ENCODE measurements at regions not wholly inside any gene's neighbourhood (a gene's known extent, or its start where the extent isn't known, plus 50 kb on each side); places are given as distances from the start of the nearest gene placed in this dataset.
"Not testable (repeated sequence)": the region's sequence is repeated elsewhere in the genome, so short reads cannot be mapped to it uniquely, and the experiment has no call there.

DNA sequence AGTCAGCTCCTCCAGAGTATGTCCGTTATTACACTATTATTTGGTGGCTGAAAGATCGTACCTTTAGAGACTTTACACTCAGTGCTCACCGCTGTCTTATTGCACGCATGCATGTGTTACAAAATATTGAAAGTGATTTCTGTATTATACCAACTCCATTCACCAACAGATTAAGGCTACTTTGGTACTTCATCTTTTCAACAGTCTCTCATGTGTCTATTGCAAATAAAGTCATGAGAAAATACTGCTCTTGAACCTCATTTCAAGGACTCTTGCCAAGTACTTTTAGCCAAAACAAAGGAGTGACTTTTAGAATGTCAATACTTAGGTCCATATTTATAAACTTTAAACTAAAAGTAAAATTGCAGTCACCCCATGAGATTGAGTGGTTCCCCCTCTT, 503.6 kb downstream of the TMEM121 start:
- Histone ChIP-seq H3K4me1 (ENCODE audit: control insufficient read depth in 1 of 2, insufficient read depth in 2 of 2, low read length in 2 of 2) (no peaks in the 10 kb centered on the region), H3K4me3 (ENCODE audit: low read depth in 1 of 2, low read length in 2 of 2) (no peak overlapping the region), H3K36me3 (ENCODE audit: control insufficient read depth in 1 of 2, insufficient read depth in 2 of 2, low read length in 2 of 2) (no peaks in the 10 kb centered on the region), H3K9me3 (ENCODE audit: control insufficient read depth in 1 of 2, low read length in 2 of 2) (no peaks in the 10 kb centered on the region), H3K27me3 (ENCODE audit: low read depth, low read length) (no peaks in the 10 kb centered on the region), H3K27ac (ENCODE audit: low read length) (no peak overlapping the region)

DNA sequence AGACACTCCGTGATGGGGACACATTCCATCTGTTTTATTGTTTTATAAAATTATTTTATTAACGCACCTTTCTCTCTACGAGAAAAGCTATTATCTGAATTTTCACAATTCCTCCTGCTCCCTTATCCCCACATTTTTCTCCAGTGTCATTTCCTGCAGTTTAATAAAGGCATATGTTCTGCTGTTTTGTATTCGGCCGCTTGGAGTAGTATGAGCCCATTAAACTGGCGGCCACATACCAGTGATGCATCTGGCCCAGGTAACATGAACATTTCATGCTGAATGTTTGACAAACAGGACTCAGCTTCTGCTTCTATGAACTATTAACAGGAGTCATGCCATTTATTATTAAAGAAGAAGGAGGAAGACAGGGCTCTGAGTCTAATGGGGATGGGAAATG, 511.0 kb downstream of the TMEM121 start:
- Histone ChIP-seq H3K27me3 (ENCODE audit: low read depth, low read length) (no peaks in the 10 kb centered on the region), H3K4me1 (ENCODE audit: control insufficient read depth in 1 of 2, insufficient read depth in 2 of 2, low read length in 2 of 2) (no peaks in the 10 kb centered on the region), H3K36me3 (ENCODE audit: control insufficient read depth in 1 of 2, insufficient read depth in 2 of 2, low read length in 2 of 2) (no peaks in the 10 kb centered on the region), H3K4me3 (ENCODE audit: low read depth in 1 of 2, low read length in 2 of 2) (no peak overlapping the region), H3K9me3 (ENCODE audit: control insufficient read depth in 1 of 2, low read length in 2 of 2) (no peaks in the 10 kb centered on the region), H3K27ac (ENCODE audit: low read length) (no peak overlapping the region)

DNA sequence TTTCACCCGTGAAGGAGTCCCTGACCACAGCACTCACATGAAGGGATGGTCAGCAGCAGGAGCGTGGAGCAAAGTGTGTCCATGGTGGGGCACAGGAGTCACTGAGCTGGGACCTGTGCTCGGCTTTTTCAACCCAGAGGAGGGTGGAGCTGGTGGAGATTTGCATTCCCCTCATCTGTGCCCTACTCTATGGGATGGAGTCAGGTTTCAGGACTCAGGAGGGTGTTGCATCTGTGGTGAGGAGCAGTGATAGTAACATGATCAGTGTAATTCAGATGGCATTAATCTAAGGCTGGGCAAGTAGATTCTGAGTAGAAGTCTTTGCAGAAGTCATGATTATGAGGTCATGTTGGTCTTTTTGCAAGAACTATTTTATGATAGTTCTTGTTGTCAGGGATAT, 511.9 kb downstream of the TMEM121 start:
- Histone ChIP-seq H3K27me3 (ENCODE audit: low read depth, low read length) (no peaks in the 10 kb centered on the region), H3K27ac (ENCODE audit: low read length) (no peak overlapping the region), H3K4me1 (ENCODE audit: control insufficient read depth in 1 of 2, insufficient read depth in 2 of 2, low read length in 2 of 2) (no peaks in the 10 kb centered on the region), H3K9me3 (ENCODE audit: control insufficient read depth in 1 of 2, low read length in 2 of 2) (no peaks in the 10 kb centered on the region), H3K4me3 (ENCODE audit: low read depth in 1 of 2, low read length in 2 of 2) (no peak overlapping the region), H3K36me3 (ENCODE audit: control insufficient read depth in 1 of 2, insufficient read depth in 2 of 2, low read length in 2 of 2) (no peaks in the 10 kb centered on the region)

DNA sequence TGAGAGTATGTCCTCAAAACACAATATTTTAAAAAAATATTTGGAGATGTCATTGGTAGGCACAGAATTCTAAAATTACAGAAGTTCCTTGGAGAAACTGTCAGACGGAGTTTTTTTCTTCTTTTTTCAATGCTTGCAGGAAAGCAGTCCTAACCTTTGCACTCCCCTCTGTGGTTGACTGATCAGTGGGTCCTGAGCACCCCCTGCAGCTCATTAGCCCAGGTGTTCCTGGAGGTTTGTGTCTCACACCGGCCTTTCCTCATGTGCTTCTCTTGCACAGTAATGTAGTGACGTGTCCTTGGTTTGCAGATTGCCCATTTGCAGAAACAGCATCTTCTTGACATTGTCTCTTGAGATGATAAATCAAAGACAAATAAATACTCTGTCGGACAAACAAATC, 513.0 kb downstream of the TMEM121 start:
- Histone ChIP-seq H3K27ac (ENCODE audit: low read length) (no peak overlapping the region), H3K4me1 (ENCODE audit: control insufficient read depth in 1 of 2, insufficient read depth in 2 of 2, low read length in 2 of 2) (no peaks in the 10 kb centered on the region), H3K4me3 (ENCODE audit: low read depth in 1 of 2, low read length in 2 of 2) (no peak overlapping the region), H3K36me3 (ENCODE audit: control insufficient read depth in 1 of 2, insufficient read depth in 2 of 2, low read length in 2 of 2) (no peaks in the 10 kb centered on the region), H3K27me3 (ENCODE audit: low read depth, low read length) (no peaks in the 10 kb centered on the region), H3K9me3 (ENCODE audit: control insufficient read depth in 1 of 2, low read length in 2 of 2) (no peaks in the 10 kb centered on the region)

DNA sequence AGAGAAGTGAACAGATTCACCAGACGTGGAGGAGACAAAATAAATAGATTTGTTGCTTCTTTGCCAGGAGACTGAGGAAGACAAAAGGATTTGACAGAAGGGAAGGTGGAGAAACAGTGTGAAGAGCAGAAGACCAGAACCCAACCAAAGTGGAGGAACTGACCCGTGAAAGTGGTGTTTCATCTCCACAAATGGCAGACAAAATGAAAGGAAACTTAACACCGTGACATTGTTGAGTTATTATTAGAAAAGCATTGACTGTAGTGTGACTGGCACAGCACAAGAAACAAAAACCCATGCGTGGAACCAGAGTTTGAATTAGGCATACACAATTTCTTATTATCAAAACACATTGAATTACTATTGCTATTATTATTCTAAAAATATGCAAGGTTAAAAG, 518.1 kb downstream of the TMEM121 start:
- peaks cover 3% of the 10 kb centered on the region for H3K27me3 ChIP-seq (ENCODE audit: low read depth, low read length)
- H3K4me3 ChIP-seq (ENCODE audit: low read depth in 1 of 2, low read length in 2 of 2): no peak overlapping the region
- H3K27ac ChIP-seq (ENCODE audit: low read length): no peak overlapping the region
- no peaks in the 10 kb centered on the region for H3K36me3 ChIP-seq (ENCODE audit: control insufficient read depth in 1 of 2, insufficient read depth in 2 of 2, low read length in 2 of 2)
- no peaks in the 10 kb centered on the region for H3K4me1 ChIP-seq (ENCODE audit: control insufficient read depth in 1 of 2, insufficient read depth in 2 of 2, low read length in 2 of 2)
- no peaks in the 10 kb centered on the region for H3K9me3 ChIP-seq (ENCODE audit: control insufficient read depth in 1 of 2, low read length in 2 of 2)

DNA sequence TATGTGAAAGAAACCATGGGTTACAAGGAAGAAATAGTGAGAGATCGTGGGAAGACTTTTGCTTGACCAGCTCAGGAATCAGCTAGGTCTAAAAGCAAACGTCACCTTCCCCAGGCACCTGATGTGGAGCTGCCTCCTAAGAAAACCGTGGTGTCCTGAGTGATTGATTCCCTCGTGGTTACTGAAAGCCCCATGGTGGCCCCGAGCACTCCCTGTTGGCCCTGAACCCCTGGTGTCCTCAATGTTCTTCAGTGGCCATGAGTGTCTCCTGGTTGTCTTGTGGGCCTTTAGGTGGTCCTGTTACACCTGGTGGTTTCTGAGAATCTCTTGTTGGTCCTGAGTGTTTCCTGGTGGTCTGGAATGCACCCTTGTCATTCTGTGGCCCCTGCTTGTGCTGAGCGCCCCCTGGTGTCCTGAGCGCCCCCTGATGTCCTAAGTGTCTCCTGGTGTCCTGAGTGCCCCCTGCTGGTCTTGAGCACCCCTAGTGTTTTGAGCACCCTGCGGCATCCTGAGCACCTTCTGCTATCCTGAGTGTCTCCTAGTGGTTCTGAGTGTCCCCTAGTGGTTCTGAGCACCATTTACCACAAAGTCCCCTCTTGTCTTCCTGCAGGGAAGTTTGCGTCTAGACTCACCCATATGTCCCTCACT, 518.7 kb downstream of the TMEM121 start:
- no peaks in the 10 kb centered on the region for H3K36me3 ChIP-seq (ENCODE audit: control insufficient read depth in 1 of 2, insufficient read depth in 2 of 2, low read length in 2 of 2)
- no peak overlapping the region for H3K4me3 ChIP-seq (ENCODE audit: low read depth in 1 of 2, low read length in 2 of 2)
- H3K4me1 ChIP-seq (ENCODE audit: control insufficient read depth in 1 of 2, insufficient read depth in 2 of 2, low read length in 2 of 2): no peaks in the 10 kb centered on the region
- no peak overlapping the region for H3K27ac ChIP-seq (ENCODE audit: low read length)
- peaks cover 3% of the 10 kb centered on the region for H3K27me3 ChIP-seq (ENCODE audit: low read depth, low read length)
- no peaks in the 10 kb centered on the region for H3K9me3 ChIP-seq (ENCODE audit: control insufficient read depth in 1 of 2, low read length in 2 of 2)

DNA sequence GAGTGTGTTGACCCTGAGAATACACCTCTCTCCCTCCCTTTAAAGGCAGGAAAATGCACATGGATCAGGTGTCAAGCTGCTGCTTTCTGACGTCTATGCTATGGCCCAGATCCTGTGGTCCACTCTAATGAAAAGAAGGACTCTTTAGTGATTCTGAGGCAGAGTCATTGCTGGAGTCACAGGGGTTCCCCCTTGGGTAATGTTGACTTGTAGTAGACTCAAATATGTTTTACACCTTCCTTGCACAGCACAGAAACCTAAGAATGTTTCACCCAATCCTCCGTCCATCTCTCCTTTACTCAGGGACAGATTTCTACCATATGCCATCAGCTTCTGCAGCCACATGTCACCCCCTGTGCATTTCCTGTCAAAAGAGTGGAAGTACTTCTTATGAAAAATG, 525.4 kb downstream of the TMEM121 start:
- Histone ChIP-seq H3K9me3 (ENCODE audit: control insufficient read depth in 1 of 2, low read length in 2 of 2) (no peaks in the 10 kb centered on the region), H3K4me1 (ENCODE audit: control insufficient read depth in 1 of 2, insufficient read depth in 2 of 2, low read length in 2 of 2) (no peaks in the 10 kb centered on the region), H3K27me3 (ENCODE audit: low read depth, low read length) (peaks cover 3% of the 10 kb centered on the region), H3K4me3 (ENCODE audit: low read depth in 1 of 2, low read length in 2 of 2) (no peak overlapping the region), H3K27ac (ENCODE audit: low read length) (no peak overlapping the region), H3K36me3 (ENCODE audit: control insufficient read depth in 1 of 2, insufficient read depth in 2 of 2, low read length in 2 of 2) (no peaks in the 10 kb centered on the region)

DNA sequence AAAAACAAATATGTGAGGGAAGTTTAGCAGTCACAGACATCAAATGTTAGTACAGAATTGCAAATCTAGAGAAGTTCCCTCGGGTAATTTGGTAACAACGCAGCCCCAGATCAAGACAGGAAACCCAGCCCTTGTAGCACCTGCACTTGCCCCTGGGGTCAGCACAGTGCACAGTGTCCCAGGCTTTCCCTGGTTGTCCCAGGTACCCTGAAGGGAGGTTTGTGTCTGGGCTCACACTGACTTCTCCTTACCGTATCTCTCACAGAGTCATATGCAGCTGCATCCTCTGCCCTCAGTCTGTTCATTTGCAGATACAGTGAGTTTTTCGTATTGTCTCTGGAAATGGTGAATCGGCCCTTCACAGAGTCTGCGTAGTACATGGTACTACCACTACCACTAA, 528.9 kb downstream of the TMEM121 start:
- no peak overlapping the region for H3K27ac ChIP-seq (ENCODE audit: low read length)
- H3K9me3 ChIP-seq (ENCODE audit: control insufficient read depth in 1 of 2, low read length in 2 of 2): no peaks in the 10 kb centered on the region
- no peaks in the 10 kb centered on the region for H3K4me1 ChIP-seq (ENCODE audit: control insufficient read depth in 1 of 2, insufficient read depth in 2 of 2, low read length in 2 of 2)
- H3K27me3 ChIP-seq (ENCODE audit: low read depth, low read length): peaks cover 5% of the 10 kb centered on the region
- H3K36me3 ChIP-seq (ENCODE audit: control insufficient read depth in 1 of 2, insufficient read depth in 2 of 2, low read length in 2 of 2): no peaks in the 10 kb centered on the region
- no peak overlapping the region for H3K4me3 ChIP-seq (ENCODE audit: low read depth in 1 of 2, low read length in 2 of 2)

DNA sequence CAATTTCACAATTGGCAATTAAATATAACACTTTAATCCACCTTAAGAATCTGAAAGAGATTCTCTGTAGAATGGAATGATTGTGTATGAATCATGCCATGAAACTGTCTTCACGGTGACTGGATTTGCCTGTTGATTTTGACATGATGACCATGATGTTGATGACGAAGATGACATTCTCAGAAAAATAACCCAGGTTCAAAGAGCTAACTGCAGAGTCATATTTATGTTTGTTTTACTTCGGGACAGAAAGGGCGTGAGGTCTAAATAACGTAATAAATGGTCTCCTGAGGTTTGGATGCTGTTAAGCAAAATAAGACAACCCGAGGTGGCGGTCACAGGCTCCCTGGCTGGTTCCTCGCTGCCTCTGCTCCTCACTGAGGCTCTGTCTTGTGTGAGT, 532.0 kb downstream of the TMEM121 start:
- no peaks in the 10 kb centered on the region for H3K36me3 ChIP-seq (ENCODE audit: control insufficient read depth in 1 of 2, insufficient read depth in 2 of 2, low read length in 2 of 2)
- H3K27ac ChIP-seq (ENCODE audit: low read length): no peak overlapping the region
- H3K4me1 ChIP-seq (ENCODE audit: control insufficient read depth in 1 of 2, insufficient read depth in 2 of 2, low read length in 2 of 2): no peaks in the 10 kb centered on the region
- no peak overlapping the region for H3K4me3 ChIP-seq (ENCODE audit: low read depth in 1 of 2, low read length in 2 of 2)
- H3K27me3 ChIP-seq (ENCODE audit: low read depth, low read length): peaks cover 5% of the 10 kb centered on the region
- no peaks in the 10 kb centered on the region for H3K9me3 ChIP-seq (ENCODE audit: control insufficient read depth in 1 of 2, low read length in 2 of 2)

DNA sequence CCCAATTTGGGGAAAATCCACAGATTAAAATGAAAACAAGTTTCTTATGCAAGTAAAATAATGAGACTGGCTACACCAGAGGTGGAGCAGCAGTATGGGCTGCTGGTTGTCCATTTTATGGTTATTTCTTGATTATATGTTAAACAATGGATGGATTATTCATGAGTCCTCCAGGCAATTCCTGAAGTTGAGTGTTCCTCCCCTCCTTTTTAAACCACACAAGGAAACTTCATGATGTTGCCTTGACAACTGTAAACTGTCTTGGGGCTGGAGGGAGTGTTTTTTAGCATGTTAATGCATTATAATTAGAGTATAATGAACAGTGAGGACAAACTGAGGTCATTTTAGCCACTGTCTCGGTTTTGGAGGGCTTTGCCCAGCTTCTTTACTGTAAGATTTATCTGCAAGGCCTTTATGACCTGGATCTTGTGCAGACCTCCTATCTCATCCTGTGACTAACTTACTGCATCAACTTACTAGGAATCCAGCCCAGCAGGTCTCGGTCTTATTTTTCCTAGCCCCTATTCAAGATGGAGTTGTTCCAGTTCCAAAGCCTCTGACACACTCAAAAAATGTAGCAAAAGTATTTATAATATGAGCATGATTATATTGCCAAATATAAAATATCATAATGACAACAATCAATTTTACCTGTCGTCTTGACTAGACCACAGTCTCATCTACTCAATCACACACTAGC, 534.0 kb downstream of the TMEM121 start:
- no peaks in the 10 kb centered on the region for H3K4me1 ChIP-seq (ENCODE audit: control insufficient read depth in 1 of 2, insufficient read depth in 2 of 2, low read length in 2 of 2)
- peaks cover 5% of the 10 kb centered on the region for H3K27me3 ChIP-seq (ENCODE audit: low read depth, low read length)
- H3K27ac ChIP-seq (ENCODE audit: low read length): no peak overlapping the region
- H3K4me3 ChIP-seq (ENCODE audit: low read depth in 1 of 2, low read length in 2 of 2): no peak overlapping the region
- H3K9me3 ChIP-seq (ENCODE audit: control insufficient read depth in 1 of 2, low read length in 2 of 2): no peaks in the 10 kb centered on the region
- H3K36me3 ChIP-seq (ENCODE audit: control insufficient read depth in 1 of 2, insufficient read depth in 2 of 2, low read length in 2 of 2): no peaks in the 10 kb centered on the region

DNA sequence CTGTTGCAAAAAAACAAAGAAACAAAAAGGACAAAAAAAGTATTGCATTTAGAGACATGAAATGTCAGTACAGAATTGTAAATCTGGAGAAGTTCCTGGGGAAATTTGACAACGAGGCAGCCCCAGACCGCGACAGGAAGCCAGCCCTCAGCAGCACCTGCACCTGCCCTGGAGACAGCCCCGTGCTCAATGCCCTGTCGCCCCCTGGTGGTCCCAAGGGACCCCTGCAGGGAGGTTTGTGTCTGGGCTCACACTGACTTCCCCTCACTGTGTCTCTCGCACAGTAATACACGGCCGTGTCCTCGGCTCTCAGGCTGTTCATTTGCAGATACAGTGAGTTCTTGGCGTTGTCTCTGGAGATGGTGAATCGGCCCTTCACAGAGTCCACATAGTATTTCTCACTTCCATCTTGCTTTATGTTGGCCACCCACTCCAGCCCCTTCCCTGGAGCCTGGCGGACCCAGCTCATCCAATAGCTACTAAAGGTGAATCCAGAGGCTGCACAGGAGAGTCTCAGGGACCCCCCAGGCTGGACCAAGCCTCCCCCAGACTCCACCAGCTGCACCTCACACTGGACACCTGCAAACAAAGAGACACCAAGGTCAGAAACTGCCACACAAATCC, 535.6 kb downstream of the TMEM121 start:
- not testable (repeated sequence) for H3K9me3 ChIP-seq (ENCODE audit: control insufficient read depth in 1 of 2, low read length in 2 of 2); H3K4me1 ChIP-seq (ENCODE audit: control insufficient read depth in 1 of 2, insufficient read depth in 2 of 2, low read length in 2 of 2); H3K36me3 ChIP-seq (ENCODE audit: control insufficient read depth in 1 of 2, insufficient read depth in 2 of 2, low read length in 2 of 2); H3K4me3 ChIP-seq (ENCODE audit: low read depth in 1 of 2, low read length in 2 of 2); H3K27me3 ChIP-seq (ENCODE audit: low read depth, low read length); H3K27ac ChIP-seq (ENCODE audit: low read length)

All from muscle layer of duodenum (tissue), 2 donors.